KMS-11 (cell line): ENCODE measurements at regions not wholly inside any gene's neighbourhood (a gene's known extent, or its start where the extent isn't known, plus 50 kb on each side); places are given as distances from the start of the nearest gene placed in this dataset.

ENCODE experiments used
- H2AFZ ChIP-seq: fragments of 200-600 bp; sonication (generic); 2 replicates; pipeline ENCODE4 v1.6.1; 2016; ENCODE audit warnings: antibody characterized with exemption, mixed run types, low read depth
- H3K27ac ChIP-seq: fragments of 200-600 bp; sonication (generic); 2 replicates; pipeline ENCODE4 v1.6.1; 2016; ENCODE audit warnings: mild to moderate bottlenecking, mixed run types
- H3K27me3 ChIP-seq: fragments of 200-600 bp; sonication (generic); 2 replicates; pipeline ENCODE4 v1.6.1; 2017; ENCODE audit warnings: mild to moderate bottlenecking, low read depth, mixed run types, moderate library complexity; ENCODE audit not compliant: insufficient read depth
- H3K36me3 ChIP-seq: fragments of 200-600 bp; sonication (generic); 2 replicates; pipeline ENCODE4 v1.6.1; 2017; ENCODE audit warnings: mild to moderate bottlenecking, mixed run types; ENCODE audit not compliant: insufficient read depth
- H3K4me1 ChIP-seq: fragments of 200-600 bp; sonication (generic); 2 replicates; pipeline ENCODE4 v1.6.1; 2016; ENCODE audit warnings: mild to moderate bottlenecking, low read depth, mixed run types; ENCODE audit not compliant: poor library complexity, severe bottlenecking
- H3K4me2 ChIP-seq: fragments of 200-600 bp; sonication (generic); 2 replicates; pipeline ENCODE4 v1.7.0; 2016; ENCODE audit warnings: mild to moderate bottlenecking, mixed run types
- H3K4me3 ChIP-seq: fragments of 200-600 bp; sonication (generic); IDR thresholded peaks from 2 replicates; pipeline ENCODE4 v1.6.1; 2017; ENCODE audit warnings: low read depth, low read length, mixed read lengths; ENCODE audit not compliant: insufficient read depth
- H3K79me2 ChIP-seq: fragments of 200-600 bp; sonication (generic); 2 replicates; pipeline ENCODE4 v1.6.1; 2016; ENCODE audit warnings: low read depth, mixed run types; ENCODE audit not compliant: insufficient read depth
- H3K9ac ChIP-seq: fragments of 200-600 bp; sonication (generic); 2 replicates; pipeline ENCODE4 v1.6.1; 2016; ENCODE audit warnings: mild to moderate bottlenecking, mixed run types
- H4K20me1 ChIP-seq: fragments of 200-600 bp; sonication (generic); 2 replicates; pipeline ENCODE4 v1.6.1; 2016; ENCODE audit warnings: mild to moderate bottlenecking, mixed run types; ENCODE audit not compliant: insufficient read depth
- CTCF ChIP-seq: fragments of 200-600 bp; sonication (generic); conservative IDR thresholded peaks from 2 replicates; pipeline ENCODE4 v1.6.1; 2017; ENCODE audit warnings: low read depth, mild to moderate bottlenecking, antibody characterized with exemption, low read length, moderate library complexity, mixed read lengths

DNA sequence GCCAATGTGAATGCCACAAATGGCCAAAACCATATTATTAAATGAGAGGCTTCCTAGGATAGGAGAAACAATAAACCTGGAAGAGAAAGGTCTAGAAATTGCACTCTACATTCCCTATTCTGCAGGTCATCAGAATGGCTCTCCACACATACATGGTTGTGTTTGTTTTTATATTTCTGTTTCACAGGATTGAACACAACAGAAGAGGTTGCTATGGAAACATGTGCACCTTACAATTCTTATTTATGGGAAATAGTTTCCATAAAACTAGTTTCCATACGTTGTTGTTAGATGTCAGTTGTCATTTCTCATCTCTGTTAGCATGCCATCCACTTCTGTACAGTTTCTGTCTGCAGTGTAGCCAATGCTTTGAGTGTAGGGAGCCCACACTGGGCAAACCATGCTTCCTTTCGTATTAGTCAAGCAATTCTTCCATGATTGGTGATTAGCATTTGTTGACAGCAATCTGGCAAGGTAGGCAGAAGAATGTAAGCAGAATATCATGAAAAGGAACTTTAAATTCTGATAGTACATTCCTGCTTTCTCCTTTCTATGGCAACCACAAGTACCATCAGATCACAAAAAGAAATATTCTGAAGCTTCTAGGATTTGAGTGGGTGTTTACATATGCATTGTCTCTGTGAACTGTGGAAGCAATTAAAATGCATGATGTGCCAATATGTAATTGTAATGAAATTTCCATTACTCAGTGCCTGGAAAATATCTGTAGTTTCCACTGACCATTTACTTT is 141.6 kb upstream of the AVPR1A start:
- H3K4me2 ChIP-seq: no peak overlapping the region
- H3K9ac ChIP-seq: no peak overlapping the region
- no peak overlapping the region for H3K27ac ChIP-seq
- H3K4me1 ChIP-seq: no peaks in the 10 kb centered on the region
- H3K4me3 ChIP-seq: no peak overlapping the region
- no peak overlapping the region for H2AFZ ChIP-seq
- H3K27me3 ChIP-seq: no peaks in the 10 kb centered on the region
- H3K79me2 ChIP-seq: no peaks in the 10 kb centered on the region
- H4K20me1 ChIP-seq: no peaks in the 10 kb centered on the region
- no peaks in the 10 kb centered on the region for H3K36me3 ChIP-seq
- TF ChIP-seq CTCF: no peak

DNA sequence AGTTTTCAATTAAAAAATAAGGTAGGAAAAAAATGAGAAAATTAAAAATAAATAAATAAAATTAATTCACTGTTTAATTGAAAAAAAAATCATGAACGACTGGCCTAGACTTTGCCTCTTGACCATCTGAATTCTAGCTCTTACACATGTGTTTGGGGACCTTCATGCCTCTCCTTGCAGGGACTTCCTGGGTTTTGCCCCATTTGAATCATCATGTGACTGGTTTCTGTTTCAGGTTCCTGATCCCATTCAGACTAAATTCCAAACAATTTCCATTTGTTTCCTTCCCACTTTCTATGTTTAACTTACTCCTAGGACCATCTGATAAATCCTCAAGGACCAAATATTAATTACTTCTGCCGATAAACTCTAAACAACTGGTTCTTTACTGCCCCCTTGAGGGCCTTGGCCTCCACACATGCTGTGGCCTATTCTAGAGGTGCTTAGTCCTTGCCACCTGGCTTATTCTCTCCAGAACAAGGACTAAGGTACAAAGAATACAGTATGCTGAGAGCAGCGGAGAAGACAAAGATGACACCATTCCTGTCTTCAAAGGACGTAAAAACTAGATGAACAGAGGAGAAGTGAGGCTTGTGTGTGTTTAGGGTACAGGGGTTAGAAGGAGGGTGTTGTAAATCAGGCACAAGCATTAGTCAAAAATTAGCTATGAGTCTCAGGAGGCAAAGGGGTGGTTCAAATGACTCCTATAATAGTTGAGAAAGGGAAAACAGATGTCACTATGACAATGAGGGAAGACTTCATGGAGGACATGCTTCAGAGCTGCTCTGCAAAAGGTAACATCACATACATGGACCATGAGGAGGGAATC is 125.8 kb upstream of the AVPR1A start:
- TF ChIP-seq CTCF: peak; percentile 87
- no peak overlapping the region for H2AFZ ChIP-seq

DNA sequence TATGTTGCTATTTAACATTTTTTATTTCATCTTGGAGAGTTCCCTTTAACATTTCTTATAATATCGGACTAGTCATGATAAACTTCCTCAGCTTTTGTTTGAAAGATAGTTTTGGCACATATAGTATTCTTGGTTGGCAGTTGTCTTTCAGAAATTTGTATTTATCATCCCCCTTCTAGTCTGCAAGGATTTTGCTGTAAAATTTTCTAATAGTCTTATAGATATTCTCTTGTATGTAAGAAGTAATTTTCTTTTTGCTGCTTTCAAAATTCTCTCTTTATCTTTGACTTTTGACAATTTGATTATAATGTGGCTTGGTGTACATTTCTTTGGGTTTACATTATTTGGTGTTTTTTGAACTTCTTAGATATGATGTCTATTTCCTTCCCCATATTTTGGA is 116.0 kb upstream of the AVPR1A start:
- Histone ChIP-seq H3K27me3 (no peaks in the 10 kb centered on the region), H3K9ac (no peak overlapping the region), H3K4me3 (no peak overlapping the region), H3K4me1 (no peaks in the 10 kb centered on the region), H2AFZ (no peak overlapping the region), H3K36me3 (no peaks in the 10 kb centered on the region), H4K20me1 (no peaks in the 10 kb centered on the region), H3K79me2 (no peaks in the 10 kb centered on the region), H3K4me2 (no peak overlapping the region), H3K27ac (no peak overlapping the region)
- no peak for TF ChIP-seq CTCF

More for the DNA sequence above, 125.8 kb upstream of the AVPR1A start:
- Histone ChIP-seq H3K36me3 (no peaks in the 10 kb centered on the region), H3K4me2 (no peak overlapping the region), H3K4me1 (no peaks in the 10 kb centered on the region), H3K9ac (no peak overlapping the region), H3K27ac (no peak overlapping the region), H4K20me1 (no peaks in the 10 kb centered on the region), H3K4me3 (no peak overlapping the region), H3K79me2 (no peaks in the 10 kb centered on the region), H3K27me3 (no peaks in the 10 kb centered on the region)

DNA sequence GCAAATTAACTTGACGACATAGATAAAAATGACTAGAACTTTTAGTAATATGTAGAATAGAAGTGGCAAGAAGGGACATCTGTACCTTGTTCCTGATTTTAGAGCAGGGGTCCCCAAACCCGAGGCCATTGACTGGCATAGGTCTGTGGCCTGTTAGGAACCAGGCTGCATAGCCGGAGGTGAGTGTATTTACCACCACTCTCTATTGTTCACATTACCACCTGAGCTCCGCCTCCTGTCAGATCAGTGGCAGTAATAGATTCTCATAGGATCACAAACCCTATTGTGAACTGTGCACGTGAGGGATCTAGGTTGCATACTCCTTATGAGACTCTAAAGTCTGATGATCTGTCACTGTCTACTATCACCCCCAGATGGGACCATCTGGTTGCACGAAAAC is 113.6 kb upstream of the AVPR1A start:
- TF ChIP-seq CTCF: no peak
- H3K27me3 ChIP-seq: no peaks in the 10 kb centered on the region
- H3K9ac ChIP-seq: no peak overlapping the region

More for the DNA sequence above, 113.6 kb upstream of the AVPR1A start:
- no peak overlapping the region for H3K4me3 ChIP-seq
- H3K4me2 ChIP-seq: no peak overlapping the region
- H3K79me2 ChIP-seq: no peaks in the 10 kb centered on the region
- H4K20me1 ChIP-seq: no peaks in the 10 kb centered on the region
- no peaks in the 10 kb centered on the region for H3K36me3 ChIP-seq
- H3K4me1 ChIP-seq: no peaks in the 10 kb centered on the region
- no peak overlapping the region for H2AFZ ChIP-seq
- no peak overlapping the region for H3K27ac ChIP-seq
